Mammary epithelial cell (primary cell): ENCODE measurements at regions not wholly inside any gene's neighbourhood (a gene's known extent, or its start where the extent isn't known, plus 50 kb on each side); places are given as distances from the start of the nearest gene placed in this dataset.

Experiments used
- CTCF ChIP-seq, 2 donors: IDR thresholded peaks in 1 of 2; conservative IDR thresholded peaks in 1 of 2; 2 replicates each; pipeline ENCODE4 v1.5.1; 2011 to 2012; ENCODE audit warnings: inconsistent platforms in 2 of 2, low read length in 2 of 2, mild to moderate bottlenecking in 2 of 2, control low read depth in 1 of 2, low read depth in 1 of 2; ENCODE audit not compliant: insufficient read depth in 1 of 2; ENCODE audit errors: extremely low read depth in 1 of 2
- EZH2 ChIP-seq: IDR thresholded peaks from 2 replicates; pipeline ENCODE4 v1.6.1; 2012; ENCODE audit warnings: low read length, inconsistent platforms, borderline replicate concordance

- TF ChIP-seq CTCF (conservative IDR thresholded peaks at IDR 0.05 in 1 of 2, IDR thresholded peaks at IDR 0.05 in 1 of 2; ENCODE audit: extremely low read depth in 1 of 2, insufficient read depth in 1 of 2, low read depth in 1 of 2, low read length in 2 of 2) (no peak), EZH2 (no peak)
These were observed 129.8 kb downstream of the LSMEM1 start for GRCh38 chr7:112610636-112611035.
